ENCODE measurements at regions not wholly inside any gene's neighbourhood (a gene's known extent, or its start where the extent isn't known, plus 50 kb on each side); places are given as distances from the start of the nearest gene placed in this dataset.

DNA sequence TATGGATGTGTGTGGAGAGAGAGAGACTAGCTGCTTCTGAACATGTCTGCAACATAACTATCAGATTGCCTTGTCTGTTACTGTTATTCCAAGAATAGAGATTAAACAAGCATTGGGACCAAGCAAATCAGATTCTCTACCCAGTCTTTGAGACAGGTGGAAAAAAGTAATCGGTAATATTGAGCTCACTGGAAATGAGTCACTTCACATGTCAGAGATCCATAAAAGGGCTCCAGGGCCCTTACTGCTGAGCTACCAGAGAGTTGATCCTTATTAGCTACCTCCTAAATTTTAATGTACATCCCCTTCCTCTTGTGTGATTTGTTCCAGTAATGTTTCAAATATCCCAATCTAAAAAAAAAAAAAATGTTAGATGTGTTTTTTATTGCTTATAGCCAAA is 2118.0 kb downstream of the PCDH9 start:
- no peak for TF ChIP-seq ISL1 (CRISPR knock-in tag; IDR thresholded peaks at IDR 0.05)
- TF ChIP-seq, protein P1, sequence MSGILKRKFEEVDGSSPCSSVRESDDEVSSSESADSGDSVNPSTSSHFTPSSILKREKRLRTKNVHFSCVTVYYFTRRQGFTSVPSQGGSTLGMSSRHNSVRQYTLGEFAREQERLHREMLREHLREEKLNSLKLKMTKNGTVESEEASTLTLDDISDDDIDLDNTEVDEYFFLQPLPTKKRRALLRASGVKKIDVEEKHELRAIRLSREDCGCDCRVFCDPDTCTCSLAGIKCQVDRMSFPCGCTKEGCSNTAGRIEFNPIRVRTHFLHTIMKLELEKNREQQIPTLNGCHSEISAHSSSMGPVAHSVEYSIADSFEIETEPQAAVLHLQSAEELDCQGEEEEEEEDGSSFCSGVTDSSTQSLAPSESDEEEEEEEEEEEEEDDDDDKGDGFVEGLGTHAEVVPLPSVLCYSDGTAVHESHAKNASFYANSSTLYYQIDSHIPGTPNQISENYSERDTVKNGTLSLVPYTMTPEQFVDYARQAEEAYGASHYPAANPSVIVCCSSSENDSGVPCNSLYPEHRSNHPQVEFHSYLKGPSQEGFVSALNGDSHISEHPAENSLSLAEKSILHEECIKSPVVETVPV (CRISPR knock-in tag; IDR thresholded peaks at IDR 0.05), result no peak
